ENCODE measurements at regions not wholly inside any gene's neighbourhood (a gene's known extent, or its start where the extent isn't known, plus 50 kb on each side); places are given as distances from the start of the nearest gene placed in this dataset.

DNA sequence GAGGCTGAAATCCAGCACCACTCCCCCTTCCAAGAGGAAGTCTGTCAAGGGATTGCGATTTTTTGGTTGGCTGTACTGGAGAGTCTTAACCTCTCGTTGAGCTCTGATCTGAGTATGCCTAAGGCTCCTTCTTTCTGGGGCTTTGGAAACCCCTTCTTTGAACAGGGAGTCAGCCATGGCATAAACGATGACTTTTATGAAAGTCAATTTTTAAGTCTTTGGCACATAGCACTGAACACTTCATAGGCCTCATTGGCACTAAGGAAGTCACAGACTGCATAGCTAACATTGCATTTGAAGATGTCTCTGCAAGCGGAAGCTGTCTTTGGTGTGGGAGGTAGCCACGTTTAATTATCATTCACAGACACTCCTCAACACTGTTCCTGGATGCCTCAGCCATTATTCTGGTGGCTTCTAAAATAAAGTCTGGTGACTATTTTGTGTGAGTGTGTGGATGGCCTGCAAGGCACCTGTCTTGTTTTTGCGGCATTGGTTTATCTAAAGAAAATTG lies 148.2 kb upstream of the NCK2 start:
- no peak for DNase-seq (ENCODE audit: extremely low read depth in 1 of 2, low read depth in 1 of 2)

DNA sequence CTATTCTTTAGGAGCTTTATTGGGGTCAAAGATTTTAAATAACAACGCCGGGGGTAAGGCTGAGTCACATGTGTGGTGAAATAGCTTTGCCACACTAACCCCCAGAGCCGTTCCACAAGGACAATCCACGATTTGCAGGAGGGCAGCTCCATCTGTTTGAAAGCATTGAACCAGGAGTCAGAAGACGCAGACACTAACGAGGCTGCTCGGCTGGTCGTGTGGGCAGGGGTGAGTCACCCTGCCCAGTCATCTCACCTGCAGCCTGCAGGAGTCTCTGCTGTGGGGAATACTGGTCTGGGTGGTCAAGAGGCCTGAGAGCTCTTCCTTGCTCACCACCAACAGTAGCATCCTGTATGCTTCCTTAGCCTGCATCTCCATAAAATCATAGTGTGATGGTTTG lies 149.2 kb upstream of the NCK2 start:
- no peak for DNase-seq (ENCODE audit: extremely low read depth in 1 of 2, low read depth in 1 of 2)

DNA sequence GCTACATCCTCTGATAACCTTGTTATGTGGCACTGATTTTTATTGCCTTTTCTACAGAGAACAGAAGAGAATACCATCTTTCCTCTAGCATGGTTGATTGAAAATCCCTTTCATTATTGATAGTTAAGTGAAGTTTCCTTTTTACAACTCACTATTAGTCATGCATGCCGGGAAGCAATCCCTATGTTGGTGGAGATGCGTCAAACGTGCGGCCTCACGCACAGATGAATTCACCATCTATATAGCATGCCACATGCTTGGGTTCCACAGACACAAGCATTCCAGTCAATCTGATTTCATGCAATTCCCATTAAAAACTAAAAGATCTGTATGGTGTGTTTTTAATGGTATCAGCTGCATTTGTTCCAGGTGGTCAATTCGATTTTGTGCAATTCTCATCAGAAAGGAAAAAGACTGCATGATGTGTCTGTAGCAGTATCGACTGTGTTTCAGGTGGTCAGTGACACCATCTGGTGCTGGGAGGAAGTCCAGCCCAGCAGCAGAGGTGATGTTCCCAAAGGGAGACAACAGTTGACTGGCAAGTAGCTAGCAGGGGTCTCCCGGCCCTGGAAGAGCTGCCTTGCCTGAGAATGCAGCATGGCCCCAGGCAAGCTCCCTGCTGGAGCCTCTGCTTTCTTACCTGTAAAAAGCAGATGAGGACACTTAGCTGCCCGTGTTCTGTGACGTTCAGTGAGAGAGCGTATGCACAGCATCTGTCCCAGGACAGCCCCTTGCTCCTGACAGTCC lies 151.3 kb upstream of the NCK2 start:
- DNase-seq (ENCODE audit: extremely low read depth in 1 of 2, low read depth in 1 of 2): no peak

DNA sequence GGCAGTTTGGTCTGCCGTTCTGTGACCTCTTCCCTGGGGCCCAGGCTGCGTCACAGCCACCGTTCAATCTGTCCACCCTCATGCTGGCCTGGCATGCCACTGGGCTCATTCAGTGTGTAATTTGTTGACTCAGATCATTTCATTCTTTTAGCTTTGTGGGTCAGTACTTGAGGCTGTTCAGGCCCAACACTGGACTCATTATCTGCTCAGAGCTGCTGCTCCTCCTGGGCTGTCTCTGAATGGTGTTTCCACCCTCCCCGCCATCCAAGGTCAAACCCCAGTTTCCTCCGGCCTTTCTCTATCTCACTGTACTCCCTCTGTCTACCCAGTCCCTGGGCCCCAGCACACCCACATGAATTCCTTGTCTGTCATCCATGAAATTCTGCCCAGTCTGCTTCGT lies 152.4 kb upstream of the NCK2 start:
- DNase-seq (ENCODE audit: extremely low read depth in 1 of 2, low read depth in 1 of 2): no peak

DNA sequence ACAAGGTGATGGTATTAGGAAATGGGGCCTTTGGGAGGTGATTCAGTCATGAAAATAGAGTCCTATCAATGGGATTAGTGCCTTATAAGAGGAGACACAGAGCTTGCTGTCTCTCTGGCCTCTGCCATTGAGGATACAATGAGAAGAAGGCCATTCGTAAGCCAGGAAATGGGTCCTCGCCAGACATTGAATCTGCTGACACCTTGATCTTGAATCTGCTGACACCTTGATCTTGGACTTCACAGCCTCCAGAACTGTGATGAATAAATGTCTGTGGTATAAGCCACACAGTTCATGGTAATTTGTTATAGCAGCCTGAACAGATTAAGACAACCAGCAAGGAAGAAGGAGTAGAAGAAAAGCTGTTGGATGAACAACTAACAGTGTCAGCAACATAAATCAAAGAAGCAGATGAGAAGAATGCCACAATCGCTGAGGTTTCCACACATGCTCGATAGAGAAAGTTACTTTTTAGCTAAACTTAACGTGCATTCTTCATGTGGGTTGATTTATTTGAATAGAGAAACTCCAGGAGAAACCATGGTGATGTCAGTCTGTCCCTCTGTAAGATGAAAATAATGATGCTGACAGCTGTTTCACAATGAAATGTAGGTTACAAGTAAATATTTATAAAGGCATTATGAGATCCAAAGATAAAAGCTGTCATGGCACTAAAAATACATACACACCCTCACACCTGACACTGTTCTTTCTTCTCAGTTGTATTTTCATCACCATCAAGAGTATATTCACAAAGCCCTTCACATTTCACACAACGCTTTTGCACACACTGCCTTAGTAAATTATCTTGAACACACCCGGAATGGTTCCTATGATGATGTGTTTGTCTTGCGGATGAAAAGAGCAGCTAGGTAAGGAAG lies 153.7 kb upstream of the NCK2 start:
- no peak for DNase-seq (ENCODE audit: extremely low read depth in 1 of 2, low read depth in 1 of 2)

DNA sequence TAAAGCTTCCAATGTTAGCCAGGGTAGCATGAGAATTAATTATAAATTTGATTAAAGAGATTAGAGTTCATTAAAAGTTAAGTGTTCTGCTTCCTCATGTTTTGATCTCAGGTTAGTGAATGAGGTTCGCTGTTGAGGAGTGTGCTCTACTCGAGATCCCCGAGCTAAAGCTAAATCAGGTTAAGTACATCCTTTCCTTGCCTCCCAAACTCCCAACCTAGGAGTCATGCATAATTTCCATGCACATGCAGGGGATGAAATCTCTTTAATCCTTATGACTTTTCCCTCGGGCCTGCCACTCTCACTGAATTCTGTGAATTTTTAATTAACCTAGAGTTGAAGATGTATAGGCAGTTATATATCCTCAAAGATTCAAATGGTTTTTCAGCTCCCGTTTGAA lies 156.1 kb upstream of the NCK2 start:
- no peak for DNase-seq (ENCODE audit: extremely low read depth in 1 of 2, low read depth in 1 of 2)

DNA sequence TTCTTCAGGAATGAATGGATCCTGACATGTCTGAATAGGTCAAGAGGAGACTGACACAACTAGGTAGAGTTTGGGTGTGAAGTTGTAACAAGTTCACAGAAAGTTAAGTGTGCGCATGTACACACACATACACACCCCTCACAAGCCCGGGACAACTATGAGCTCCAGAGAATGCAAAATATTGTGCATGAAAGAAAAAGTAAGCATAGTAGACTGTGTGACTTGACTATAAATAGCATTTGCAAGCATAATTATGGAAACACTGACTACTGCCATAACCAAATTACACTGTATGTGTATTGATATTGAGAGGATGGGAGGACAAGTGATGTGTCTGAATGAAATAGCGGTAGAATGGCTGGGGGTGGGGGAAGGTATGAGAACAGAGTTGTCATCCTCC lies 157.1 kb upstream of the NCK2 start:
- DNase-seq (ENCODE audit: extremely low read depth in 1 of 2, low read depth in 1 of 2): no peak

DNA sequence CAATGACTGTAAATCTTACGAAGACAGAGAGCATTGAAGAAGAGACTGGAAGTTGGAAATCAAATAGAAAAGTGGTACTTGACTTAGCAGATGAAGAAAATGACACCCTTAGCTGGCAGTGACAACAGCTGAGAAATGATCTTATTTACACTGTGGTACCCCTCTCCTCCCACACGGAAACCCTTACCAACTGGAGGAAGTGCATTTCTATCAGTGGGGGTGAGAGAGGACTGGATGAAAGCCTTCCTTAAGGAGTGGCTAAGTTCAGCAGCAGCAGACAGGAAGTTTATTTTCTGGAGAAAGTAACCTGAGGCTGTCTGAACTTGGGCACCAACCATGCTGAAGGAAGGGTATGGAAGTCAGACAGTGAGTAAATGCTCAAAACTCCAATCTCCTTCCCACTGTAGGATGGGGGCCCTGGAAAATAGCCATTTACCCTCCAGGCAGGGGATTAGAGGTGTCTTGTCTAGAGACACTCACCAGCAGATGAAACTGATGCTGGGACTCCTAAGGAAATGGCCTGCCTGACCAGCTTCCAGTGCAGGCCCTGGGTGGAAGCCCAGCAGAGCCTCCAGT lies 160.2 kb upstream of the NCK2 start:
- no peak for DNase-seq (ENCODE audit: extremely low read depth in 1 of 2, low read depth in 1 of 2)

DNA sequence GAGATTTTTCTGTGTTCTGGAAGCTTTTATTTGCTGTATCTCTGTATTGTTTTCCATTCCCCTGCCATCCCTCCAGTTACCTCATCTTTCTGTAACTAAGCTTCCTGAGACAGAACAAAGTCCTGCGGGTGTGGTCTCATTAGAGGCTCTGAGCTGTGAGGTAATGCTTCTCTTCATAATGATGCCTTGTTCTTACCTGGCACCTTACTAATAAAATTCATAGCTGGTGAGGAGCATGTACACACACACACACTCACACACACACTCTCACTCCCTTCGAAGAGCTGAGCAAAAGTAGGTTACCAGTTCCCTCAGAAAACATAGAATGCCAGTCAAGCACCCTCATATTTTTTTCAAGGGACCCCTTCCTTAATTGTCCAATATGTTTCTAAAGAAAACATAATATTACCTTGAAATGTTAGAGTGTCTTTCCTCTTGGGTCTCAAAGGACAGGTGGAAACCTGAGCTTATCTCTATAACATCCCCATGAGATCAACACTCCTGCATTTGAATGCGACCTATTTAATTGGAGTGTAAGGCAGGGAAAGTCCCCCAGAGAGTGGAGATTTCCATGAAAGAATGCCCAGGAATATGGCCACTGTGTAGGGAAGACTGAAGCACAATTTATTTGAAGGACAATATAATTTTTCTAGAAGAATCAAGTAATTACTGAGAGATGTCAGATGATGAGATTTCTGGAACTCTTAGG lies 161.6 kb upstream of the NCK2 start:
- no peak for DNase-seq (ENCODE audit: extremely low read depth in 1 of 2, low read depth in 1 of 2)

DNA sequence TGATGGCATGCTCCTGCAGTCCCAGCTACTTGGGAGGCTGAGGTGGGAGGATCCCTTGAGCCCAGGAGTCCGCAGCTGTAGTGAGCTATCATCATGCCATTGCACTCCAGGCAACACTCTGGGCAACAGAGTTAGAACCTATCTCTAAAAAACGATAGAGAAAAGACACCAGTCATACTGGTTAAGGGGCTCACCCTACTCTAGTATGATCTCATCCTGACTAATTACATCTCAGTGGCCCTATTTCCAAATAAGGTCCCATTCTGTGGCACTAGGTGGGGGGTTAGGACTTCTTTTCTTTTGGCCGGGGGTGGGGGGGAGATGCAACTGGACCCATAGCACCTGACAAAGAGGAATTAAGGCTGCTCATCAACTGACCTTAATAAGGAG lies 163.2 kb upstream of the NCK2 start:
- no peak for DNase-seq (ENCODE audit: extremely low read depth in 1 of 2, low read depth in 1 of 2)

DNA sequence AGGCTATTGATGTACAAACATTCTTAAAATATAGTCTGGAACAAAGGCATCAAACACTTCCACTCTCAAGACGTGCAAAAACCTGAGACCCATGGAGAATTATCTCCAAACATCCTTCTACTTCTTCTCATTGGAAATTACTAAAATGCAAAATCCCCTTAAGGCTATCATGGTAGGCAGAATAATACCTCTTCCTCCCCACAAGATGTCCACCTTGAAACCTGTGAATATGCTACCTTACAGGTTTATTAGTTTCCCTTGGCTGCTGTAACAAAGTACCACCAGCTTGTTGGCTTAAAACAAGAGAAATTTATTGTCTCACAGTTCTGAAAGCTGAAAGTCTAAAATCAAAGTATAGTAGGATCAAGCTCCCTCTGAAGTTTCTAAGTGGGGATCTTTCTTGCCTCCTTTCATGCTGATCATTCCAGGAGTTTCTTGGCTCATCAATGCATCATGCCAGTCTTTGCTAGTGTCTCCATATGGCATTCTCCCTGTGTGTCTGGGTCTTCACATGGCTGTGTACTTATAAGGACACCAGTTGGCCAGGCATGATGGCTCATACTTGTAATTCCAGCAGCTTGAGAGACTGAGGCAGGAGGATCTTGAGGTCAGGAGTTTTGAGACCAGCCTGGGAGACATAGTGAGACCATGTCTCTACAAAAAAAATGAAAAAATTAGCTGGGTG lies 163.7 kb upstream of the NCK2 start:
- DNase-seq (ENCODE audit: extremely low read depth in 1 of 2, low read depth in 1 of 2): no peak

DNA sequence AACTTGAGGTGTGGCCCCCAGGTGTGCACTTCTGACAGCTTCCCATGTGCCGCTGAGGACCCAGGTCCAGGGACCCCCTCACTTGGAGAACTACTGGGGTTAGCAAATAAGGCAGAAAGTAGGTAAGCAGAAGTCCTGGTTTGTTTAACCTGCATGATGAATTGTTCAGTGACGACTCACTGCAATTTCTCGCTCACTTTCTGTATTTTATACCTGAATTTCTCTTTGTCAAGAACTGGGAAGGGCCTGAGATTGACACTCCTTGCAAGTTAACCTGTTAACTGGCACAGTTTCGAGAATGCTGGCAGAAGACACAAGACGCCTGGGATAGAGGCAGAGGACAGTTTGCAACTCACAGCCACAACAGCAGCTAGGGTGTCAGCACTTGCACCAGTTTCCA lies 164.5 kb upstream of the NCK2 start:
- DNase-seq (ENCODE audit: extremely low read depth in 1 of 2, low read depth in 1 of 2): no peak

DNA sequence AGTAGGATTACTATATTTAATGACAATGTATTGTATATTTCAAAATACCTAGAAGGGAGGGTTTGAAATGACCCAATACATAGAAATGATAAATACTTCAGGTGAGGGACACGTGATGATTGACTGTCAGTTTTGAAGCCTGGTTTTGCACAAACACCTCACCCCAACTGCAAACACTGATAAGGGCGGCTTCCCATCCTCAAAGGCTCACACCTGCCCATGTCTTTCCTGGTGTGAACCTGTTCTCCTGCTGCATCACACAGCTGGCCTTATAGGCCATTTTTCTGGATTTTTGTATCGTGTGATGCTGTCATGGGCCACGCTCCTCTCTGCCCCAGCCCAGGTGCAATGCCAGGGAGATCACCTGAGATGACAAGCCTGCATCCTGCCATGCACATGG lies 166.5 kb upstream of the NCK2 start:
- no peak for DNase-seq (ENCODE audit: extremely low read depth in 1 of 2, low read depth in 1 of 2)

DNA sequence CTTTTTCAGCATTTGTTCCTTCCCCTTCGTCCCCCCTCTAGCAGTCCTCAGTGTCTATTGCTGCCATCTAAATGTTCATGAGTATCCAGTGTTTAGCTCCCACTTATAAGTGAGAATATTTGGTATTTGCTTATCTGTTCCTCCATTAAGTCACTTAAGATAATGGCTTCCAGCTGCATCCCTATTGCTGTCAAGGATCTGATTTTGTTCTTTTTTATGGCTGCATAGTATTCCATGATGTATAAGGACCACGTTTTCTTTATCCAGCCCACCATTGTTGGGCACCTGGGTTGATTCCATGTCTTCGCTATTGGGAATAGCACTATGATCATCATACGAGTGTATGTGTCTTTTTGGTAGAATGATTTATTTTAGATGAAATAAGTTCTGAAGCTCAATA lies 166.9 kb upstream of the NCK2 start:
- no peak for DNase-seq (ENCODE audit: extremely low read depth in 1 of 2, low read depth in 1 of 2)

DNA sequence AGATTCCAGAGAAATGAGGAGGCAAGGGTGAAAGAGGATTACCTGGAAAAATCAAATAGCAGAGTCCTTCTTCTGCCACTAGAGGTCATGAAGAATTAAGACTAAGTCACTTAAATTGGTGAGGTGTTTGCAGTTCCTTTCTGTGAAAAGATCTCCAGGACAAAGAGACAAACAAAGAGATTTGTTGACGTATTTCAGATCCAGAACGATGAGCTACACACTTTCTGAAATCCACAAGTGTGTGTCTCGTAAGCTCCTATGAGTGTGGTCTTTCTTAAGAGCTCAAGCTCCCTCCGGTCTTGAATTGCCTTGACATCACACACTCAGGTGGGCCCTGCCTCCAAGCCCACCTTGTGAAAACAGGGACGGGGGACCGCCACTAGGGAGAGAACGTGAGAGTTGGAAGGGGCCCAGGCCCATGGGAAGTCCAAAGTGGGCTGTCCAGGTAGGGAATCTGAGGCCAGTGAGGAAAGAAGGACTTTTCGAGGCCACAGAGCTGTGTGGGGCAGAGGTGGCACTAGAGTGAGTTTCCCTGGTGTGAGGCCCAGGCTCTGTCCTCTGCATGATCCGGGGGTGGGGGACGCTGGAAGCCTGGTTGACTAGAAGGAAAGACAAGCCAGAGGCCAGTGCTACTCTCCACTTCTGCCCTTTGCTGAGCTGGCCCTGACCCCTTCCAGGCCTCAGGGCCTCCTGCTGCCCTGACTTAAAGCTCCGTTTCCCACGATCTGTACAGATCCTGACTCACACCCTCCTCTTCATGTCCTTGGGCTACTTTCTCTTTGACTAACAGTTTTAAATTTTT lies 168.1 kb upstream of the NCK2 start:
- DNase-seq (ENCODE audit: extremely low read depth in 1 of 2, low read depth in 1 of 2): no peak

DNA sequence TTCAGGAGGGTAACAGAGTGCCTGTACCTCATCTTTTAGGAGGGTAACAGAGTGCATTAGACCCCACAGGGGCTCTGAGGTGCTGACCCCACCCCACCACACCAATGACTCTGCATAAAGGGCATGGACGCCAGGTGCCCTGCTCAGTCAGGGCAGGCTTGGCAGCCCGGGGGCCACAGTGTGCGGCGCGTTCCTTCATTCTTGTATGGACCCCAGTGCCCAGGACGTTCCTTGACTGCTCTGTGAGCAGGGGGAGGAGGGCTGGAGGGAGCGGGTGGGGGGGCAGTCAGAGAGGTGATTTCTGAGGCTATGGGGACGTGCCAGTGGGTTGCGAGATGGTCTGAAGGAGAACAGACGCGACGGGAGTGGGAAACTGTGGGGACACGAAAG lies 168.7 kb upstream of the NCK2 start:
- DNase-seq (ENCODE audit: extremely low read depth in 1 of 2, low read depth in 1 of 2): no peak

DNA sequence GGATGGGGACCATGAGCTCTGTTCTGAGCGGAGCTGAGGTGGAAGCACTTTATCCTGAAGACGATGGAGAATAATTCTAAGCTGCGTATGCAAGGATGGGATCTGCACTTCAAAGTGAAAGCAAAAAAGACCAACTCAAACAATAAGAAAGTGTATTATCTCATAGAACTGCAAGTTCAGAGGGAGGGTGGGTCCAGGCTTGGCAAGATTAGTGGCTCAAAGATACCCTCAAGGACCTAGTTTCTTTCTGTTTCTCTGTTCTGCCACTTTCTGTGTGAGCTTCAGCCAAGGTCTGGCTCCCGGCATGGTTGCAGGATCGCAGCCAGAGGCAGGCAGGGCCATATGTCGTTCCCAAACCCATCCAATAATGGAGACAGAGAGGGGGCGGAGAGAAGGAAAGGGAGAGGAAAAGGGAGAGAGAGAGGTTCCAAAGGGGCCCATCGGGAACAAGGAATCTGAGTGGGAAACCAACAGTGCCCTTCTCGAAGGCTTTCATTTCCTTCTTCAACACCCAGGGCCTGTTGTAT lies 169.2 kb upstream of the NCK2 start:
- DNase-seq (ENCODE audit: extremely low read depth in 1 of 2, low read depth in 1 of 2): no peak

DNA sequence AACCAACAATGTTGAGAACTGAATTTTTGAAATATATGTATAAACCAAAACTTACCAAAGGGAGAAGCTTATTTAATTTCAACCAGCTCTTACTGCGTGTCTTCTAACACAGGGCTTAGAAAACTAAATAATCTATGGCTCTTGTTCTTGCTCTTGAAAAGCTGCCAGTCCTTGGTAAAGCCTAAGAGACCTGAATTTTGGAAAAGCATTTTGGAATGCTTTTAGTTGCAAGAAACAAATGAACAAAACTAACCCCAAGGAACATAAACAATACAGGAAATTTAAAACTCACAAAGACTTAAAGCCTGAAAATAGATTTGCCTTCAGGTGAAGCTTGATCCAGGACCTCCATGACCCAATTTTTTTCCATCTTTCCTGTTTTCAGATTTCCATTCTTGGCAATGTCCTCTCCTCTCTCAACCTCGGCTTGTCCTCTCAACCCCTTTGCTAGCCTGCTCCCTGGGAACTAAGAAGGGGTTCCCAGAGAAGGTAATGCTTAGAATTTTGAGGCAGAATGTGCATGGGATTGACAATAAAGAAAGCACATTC lies 169.8 kb upstream of the NCK2 start:
- no peak for DNase-seq (ENCODE audit: extremely low read depth in 1 of 2, low read depth in 1 of 2)

DNA sequence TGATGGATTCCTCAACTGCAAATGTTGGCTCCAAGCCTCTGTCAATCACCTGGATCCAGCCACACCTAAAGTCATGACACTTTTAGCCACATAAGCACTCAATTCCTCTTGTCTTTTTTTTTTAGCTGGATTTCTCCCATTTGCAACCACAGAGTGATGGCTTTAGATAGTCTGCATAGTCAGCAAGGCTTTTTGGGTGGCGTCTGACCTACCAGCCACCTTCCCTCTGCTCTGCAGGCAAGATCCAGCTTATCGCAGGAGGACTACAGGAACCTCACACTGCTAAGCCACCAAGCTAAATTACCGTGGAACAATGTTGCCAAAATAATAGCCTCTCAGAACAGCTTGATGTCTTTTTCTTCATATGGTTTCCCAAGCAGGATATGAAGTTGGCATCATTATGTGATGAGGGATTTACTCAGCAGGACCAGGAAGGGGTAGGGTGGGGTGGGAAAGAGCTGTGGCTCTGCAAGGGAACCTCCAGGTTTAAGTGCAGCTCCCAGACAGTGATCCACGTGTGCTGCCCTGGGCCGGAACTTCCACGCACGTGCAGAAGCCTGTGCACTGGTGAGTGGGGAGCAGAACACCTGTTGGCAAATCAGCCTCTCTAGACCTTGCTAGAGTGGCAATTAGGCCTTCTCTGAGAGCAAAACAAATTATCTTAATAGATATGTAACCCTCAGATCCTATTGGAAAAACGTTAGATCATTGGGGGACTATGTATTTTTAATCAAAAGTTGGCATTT lies 170.6 kb upstream of the NCK2 start:
- DNase-seq (ENCODE audit: extremely low read depth in 1 of 2, low read depth in 1 of 2): no peak
